ENCODE measurements at regions not wholly inside any gene's neighbourhood (a gene's known extent, or its start where the extent isn't known, plus 50 kb on each side); places are given as distances from the start of the nearest gene placed in this dataset.

DNA sequence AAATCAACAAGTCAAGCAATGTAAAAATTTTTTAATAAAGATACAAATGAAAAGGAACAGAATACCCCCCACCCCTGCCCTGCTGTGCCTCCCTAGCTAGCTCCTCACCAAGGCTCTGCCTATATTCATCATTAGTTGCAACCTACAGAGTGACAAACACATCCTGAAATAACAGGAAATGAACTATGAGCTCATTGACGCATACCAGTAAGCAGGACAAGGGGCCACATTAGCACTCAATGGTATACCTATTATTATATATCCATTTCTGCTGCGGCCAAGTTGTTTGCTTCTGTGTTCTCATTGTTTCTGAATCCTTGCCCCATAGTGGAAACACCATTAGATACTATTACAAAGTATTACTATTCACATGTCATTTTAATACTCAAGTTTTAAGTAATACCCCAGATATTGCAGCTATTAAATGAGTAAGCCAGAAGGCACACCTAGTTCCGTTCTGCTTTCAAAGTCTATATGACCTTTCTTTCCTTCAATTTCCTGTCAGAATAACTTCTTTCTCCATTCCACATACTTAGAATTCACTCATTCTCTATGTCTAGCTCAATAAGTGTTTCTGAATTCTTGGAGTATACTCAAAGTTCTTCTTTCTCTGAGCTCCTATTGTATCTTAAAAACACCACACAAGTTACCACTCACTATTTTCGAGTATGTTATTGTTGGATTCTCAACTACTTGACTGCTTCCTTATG lies 1214.9 kb downstream of the PLA2G4A start:
- H3K4me1 Mint-ChIP-seq = no peaks in the 10 kb centered on the region
- no peak overlapping the region for H3K27ac Mint-ChIP-seq
- no peaks in the 10 kb centered on the region for H3K27me3 Mint-ChIP-seq
- no peak overlapping the region for H3K4me3 Mint-ChIP-seq
- ATAC-seq (no peak), DNase-seq (no peak)
- no peaks in the 10 kb centered on the region for H3K9me3 ChIP-seq (ENCODE audit: control insufficient read depth, low read length, poor library complexity, severe bottlenecking)
- H3K36me3 Mint-ChIP-seq (ENCODE audit: low read depth) = no peaks in the 10 kb centered on the region

DNA sequence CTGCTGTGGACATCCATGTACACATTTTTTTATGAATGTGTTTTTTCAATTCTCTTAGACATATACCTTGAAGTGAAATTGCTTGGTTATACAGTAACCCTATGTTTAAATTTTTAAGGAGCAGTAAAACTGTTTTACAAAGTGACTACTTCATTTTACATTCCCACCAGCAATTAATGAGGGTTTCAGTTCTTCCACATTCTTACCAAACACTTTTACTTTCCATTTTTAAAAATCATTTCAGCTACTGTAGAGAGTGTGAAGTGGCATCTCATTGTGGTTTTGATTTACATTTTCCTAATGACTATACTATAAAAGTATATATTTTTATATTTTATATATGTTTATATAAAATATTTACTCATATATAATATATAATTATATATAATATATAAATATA lies 1221.5 kb downstream of the PLA2G4A start:
- no peak overlapping the region for H3K4me3 Mint-ChIP-seq
- H3K9me3 ChIP-seq (ENCODE audit: control insufficient read depth, low read length, poor library complexity, severe bottlenecking) = no peaks in the 10 kb centered on the region
- no peaks in the 10 kb centered on the region for H3K27me3 Mint-ChIP-seq
- DNase-seq (no peak), ATAC-seq (no peak)
- H3K27ac Mint-ChIP-seq = no peak overlapping the region
- H3K4me1 Mint-ChIP-seq = no peaks in the 10 kb centered on the region
- no peaks in the 10 kb centered on the region for H3K36me3 Mint-ChIP-seq (ENCODE audit: low read depth)

DNA sequence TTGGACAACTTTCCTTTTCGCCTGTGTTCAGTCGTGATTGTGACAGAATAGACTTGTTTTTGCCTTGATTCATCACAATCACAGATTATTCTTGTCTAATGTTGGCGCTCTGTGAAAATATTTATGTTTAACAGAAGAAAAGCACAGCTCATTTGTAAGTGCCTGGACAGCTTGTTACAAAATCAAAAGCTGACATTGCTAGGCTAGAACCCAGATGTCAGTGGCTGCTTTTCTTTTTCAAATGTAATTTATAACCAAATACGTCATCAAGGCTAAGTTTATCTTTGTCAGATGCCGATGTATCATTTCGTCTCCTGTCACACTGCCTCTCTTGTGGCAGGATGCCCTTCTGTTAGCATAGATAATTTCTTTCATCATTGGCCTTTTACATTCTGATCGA lies 1227.3 kb downstream of the PLA2G4A start:
- no peak overlapping the region for H3K4me3 Mint-ChIP-seq
- no peaks in the 10 kb centered on the region for H3K27me3 Mint-ChIP-seq

DNA sequence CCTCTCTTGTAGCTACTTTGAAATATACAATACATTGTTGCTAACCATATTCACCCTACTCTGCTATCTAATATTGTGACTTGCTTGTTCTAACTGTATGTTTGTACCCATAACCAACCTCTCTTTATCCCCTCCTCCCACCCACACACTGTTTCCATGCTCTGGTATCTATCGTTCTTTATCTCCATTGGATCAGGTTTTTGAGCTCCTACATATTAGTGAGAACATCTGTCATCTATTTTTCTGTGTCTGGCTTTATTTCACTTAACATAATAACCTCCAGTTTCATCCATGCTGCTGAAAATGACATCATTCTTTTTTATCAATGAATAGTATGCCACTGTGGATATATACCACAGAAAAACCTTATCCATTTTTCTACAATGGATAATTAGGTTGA lies 1230.1 kb downstream of the PLA2G4A start:
- H3K4me1 Mint-ChIP-seq = no peaks in the 10 kb centered on the region
- ATAC-seq (no peak), DNase-seq (no peak)
- no peak overlapping the region for H3K27ac Mint-ChIP-seq
- H3K4me3 Mint-ChIP-seq = no peak overlapping the region
- no peaks in the 10 kb centered on the region for H3K27me3 Mint-ChIP-seq
- H3K9me3 ChIP-seq (ENCODE audit: control insufficient read depth, low read length, poor library complexity, severe bottlenecking) = no peaks in the 10 kb centered on the region
- no peaks in the 10 kb centered on the region for H3K36me3 Mint-ChIP-seq (ENCODE audit: low read depth)

More for the DNA sequence above, 1227.3 kb downstream of the PLA2G4A start:
- Mint-ChIP-seq H3K27ac (no peak overlapping the region), H3K36me3 (ENCODE audit: low read depth) (no peaks in the 10 kb centered on the region), H3K4me1 (no peaks in the 10 kb centered on the region)
- H3K9me3 ChIP-seq (ENCODE audit: control insufficient read depth, low read length, poor library complexity, severe bottlenecking) = no peaks in the 10 kb centered on the region
- no peak for ATAC-seq
- DNase-seq = no peak

DNA sequence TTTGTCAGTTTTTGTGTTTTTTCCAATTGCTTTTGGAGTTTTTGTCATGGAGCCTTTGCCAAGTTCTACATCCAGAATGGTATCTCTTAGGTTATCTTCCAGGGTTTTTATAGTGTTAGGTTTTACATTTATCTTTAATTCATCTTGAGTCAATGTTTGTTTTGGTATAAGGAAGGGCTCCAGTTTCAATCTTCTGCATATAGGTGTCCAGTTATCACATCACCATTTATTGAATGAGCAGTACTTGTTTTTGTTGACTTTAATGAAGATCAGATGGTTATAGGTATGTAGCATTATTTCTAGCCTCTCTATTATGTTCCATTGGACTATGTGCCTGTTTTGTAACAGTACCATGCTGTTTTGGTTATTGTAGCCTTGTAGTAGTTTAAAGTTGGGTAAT lies 1233.1 kb downstream of the PLA2G4A start:
- no peaks in the 10 kb centered on the region for H3K36me3 Mint-ChIP-seq (ENCODE audit: low read depth)
- H3K27ac Mint-ChIP-seq = no peak overlapping the region
- no peaks in the 10 kb centered on the region for H3K27me3 Mint-ChIP-seq
- H3K4me3 Mint-ChIP-seq = no peak overlapping the region
- no peak for DNase-seq
- H3K9me3 ChIP-seq (ENCODE audit: control insufficient read depth, low read length, poor library complexity, severe bottlenecking) = no peaks in the 10 kb centered on the region
- ATAC-seq = no peak
- no peaks in the 10 kb centered on the region for H3K4me1 Mint-ChIP-seq

DNA sequence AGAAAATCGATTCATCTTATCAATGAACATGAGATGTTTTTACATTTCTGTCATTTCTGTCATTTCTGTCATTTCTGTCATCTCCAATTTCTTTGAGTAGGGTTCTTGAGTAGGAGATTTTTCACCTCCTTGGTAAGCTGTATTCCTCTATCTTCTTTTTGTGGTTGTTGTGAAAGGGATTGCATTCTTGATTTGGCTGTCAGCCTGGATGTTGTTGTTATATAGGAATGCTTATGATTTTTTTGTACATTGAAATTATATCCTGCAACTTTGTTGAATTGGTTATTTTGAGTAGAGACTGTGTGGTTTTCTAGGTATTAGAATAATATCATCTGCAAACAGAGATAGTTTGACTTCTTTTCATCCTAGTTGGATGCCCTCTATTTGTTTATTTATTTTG lies 1233.7 kb downstream of the PLA2G4A start:
- DNase-seq (no peak), ATAC-seq (no peak)
- no peaks in the 10 kb centered on the region for H3K4me1 Mint-ChIP-seq
- H3K4me3 Mint-ChIP-seq = no peak overlapping the region
- no peaks in the 10 kb centered on the region for H3K9me3 ChIP-seq (ENCODE audit: control insufficient read depth, low read length, poor library complexity, severe bottlenecking)
- no peak overlapping the region for H3K27ac Mint-ChIP-seq
- no peaks in the 10 kb centered on the region for H3K27me3 Mint-ChIP-seq
- H3K36me3 Mint-ChIP-seq (ENCODE audit: low read depth) = no peaks in the 10 kb centered on the region

DNA sequence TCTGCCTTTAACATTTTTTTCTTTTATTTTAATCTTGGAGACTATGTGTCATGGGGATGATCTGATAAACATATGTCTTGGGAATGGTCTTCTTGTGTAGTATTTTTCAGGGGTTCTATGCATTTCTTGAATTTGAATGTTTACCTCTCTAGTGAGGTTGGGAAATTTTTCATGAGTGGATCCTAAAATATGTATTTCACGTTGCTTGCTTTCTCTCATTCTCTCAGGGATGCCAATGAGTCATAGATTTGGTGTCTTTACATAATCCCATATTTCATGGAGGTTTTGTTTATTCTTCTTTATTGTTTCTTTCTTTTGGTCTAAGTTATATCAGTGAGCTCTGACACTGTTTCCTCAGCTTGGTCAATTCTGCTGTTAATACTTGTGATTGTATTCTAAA lies 1237.2 kb downstream of the PLA2G4A start:
- H3K9me3 ChIP-seq (ENCODE audit: control insufficient read depth, low read length, poor library complexity, severe bottlenecking) = no peaks in the 10 kb centered on the region
- Mint-ChIP-seq H3K27me3 (no peaks in the 10 kb centered on the region), H3K4me3 (no peak overlapping the region), H3K27ac (no peak overlapping the region), H3K4me1 (no peaks in the 10 kb centered on the region), H3K36me3 (ENCODE audit: low read depth) (no peaks in the 10 kb centered on the region)
- ATAC-seq = no peak
- no peak for DNase-seq

DNA sequence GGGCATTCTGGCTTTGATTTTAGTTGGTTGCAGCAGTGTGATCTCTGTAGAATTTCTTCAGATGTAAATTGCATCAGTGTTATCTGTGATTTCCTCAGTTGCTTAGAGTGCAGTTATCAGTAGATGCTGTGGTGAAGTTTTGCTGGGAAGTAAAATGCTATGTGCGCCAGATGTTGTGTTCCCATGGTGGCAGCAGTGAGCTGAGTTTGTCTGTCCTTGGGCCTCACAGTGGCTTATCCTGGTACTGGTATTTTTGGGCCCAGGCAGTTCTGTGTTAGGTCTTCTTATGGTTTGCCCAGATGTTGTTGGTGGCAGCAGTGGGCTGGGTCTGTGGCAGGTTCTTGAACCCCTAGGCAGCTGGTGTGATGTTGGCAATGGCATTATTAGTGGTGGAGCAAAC lies 1242.1 kb downstream of the PLA2G4A start:
- no peaks in the 10 kb centered on the region for H3K27me3 Mint-ChIP-seq
- DNase-seq = no peak
- no peak overlapping the region for H3K4me3 Mint-ChIP-seq

DNA sequence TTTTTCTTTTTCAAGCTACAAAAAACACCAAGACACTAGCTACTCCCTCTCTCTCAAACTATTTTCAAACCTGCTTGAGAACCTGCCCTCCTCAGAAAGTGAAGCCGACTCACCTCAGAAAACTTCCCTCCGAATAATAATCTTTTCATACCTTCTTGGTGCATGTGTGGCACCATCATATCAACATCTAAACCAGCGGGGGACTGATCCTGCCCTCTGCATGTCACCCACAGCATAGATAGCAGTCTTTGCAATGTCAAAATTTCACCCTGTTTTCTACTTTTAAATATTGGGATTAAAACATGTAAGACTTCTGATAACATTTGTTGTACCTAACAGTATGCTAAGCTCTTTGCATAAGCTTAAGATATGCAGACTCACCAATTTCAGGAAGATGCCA lies 1260.3 kb downstream of the PLA2G4A start:
- DNase-seq = no peak
- H3K9me3 ChIP-seq (ENCODE audit: control insufficient read depth, low read length, poor library complexity, severe bottlenecking) = no peaks in the 10 kb centered on the region
- Mint-ChIP-seq H3K36me3 (ENCODE audit: low read depth) (no peaks in the 10 kb centered on the region), H3K27me3 (no peaks in the 10 kb centered on the region), H3K4me3 (no peak overlapping the region), H3K27ac (no peak overlapping the region), H3K4me1 (no peaks in the 10 kb centered on the region)
- ATAC-seq = no peak

More for the DNA sequence above, 1242.1 kb downstream of the PLA2G4A start:
- no peak for ATAC-seq
- H3K9me3 ChIP-seq (ENCODE audit: control insufficient read depth, low read length, poor library complexity, severe bottlenecking) = no peaks in the 10 kb centered on the region
- Mint-ChIP-seq H3K27ac (no peak overlapping the region), H3K4me1 (no peaks in the 10 kb centered on the region), H3K36me3 (ENCODE audit: low read depth) (no peaks in the 10 kb centered on the region)

DNA sequence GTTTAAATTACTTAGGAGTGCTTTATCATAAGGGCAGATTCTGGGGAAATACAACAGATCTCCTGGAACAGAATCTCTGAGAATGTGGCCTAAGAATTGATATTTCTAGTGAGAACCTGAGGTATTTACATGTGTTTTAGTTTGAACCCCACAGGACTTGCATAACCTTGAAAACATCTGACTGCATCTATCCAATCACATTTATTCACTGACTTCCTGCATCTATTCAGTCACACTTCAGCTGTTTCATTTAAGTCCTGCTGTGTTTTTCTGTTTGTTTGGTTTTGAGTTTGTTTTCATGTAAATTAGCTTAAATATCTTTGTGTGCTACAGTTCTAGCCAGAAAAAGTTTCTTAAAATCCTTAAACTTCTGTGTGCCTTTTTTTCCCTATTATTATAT lies 1260.7 kb downstream of the PLA2G4A start:
- H3K36me3 Mint-ChIP-seq (ENCODE audit: low read depth) = no peaks in the 10 kb centered on the region
- no peak overlapping the region for H3K4me3 Mint-ChIP-seq
- H3K9me3 ChIP-seq (ENCODE audit: control insufficient read depth, low read length, poor library complexity, severe bottlenecking) = no peaks in the 10 kb centered on the region
- ATAC-seq = no peak
- DNase-seq = no peak
- no peaks in the 10 kb centered on the region for H3K4me1 Mint-ChIP-seq
- no peak overlapping the region for H3K27ac Mint-ChIP-seq
- no peaks in the 10 kb centered on the region for H3K27me3 Mint-ChIP-seq

DNA sequence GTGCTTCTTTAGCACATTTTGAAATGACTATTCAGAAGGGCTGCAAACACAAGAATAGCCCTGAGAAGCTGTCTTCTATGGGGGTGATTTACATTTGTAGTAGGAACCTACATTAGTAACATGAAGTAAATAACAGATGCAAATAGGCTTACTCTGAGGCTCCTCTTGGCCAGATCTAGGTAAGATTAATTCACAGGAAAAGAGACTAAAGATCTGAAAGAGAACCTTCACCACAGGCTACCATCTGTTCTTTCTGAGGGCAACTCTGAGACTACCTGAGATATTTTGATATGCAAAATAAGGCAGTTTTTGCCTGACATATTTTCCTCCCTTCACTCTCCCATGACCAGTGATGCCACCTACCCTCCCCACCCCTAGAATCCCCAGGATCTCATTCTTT lies 1267.8 kb downstream of the PLA2G4A start:
- Mint-ChIP-seq H3K27ac (no peak overlapping the region), H3K4me1 (no peaks in the 10 kb centered on the region)
- H3K9me3 ChIP-seq (ENCODE audit: control insufficient read depth, low read length, poor library complexity, severe bottlenecking) = no peaks in the 10 kb centered on the region

DNA sequence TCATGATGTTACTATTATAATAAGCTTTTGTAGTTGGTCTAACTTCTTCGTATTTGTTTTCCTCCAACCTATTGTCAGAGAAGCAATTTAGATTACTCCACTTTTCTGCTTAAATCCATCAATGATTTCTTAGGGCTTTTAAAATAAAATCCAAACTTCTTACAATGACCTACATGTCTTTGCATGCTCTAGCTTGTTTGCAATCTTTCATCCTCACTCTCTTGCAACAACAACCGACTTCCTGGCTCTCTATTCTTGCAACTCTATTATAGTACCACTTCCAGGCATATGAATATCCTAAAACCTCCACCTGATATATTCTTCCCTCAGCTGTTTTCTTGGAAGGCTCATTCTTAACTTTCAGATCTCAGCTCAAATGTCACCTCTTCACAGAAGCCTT lies 1288.7 kb downstream of the PLA2G4A start:
- no peaks in the 10 kb centered on the region for H3K9me3 ChIP-seq (ENCODE audit: control insufficient read depth, low read length, poor library complexity, severe bottlenecking)
- Mint-ChIP-seq H3K27ac (no peak overlapping the region), H3K36me3 (ENCODE audit: low read depth) (no peaks in the 10 kb centered on the region), H3K4me3 (no peak overlapping the region), H3K4me1 (no peaks in the 10 kb centered on the region), H3K27me3 (no peaks in the 10 kb centered on the region)
- DNase-seq (no peak), ATAC-seq (no peak)

More for the DNA sequence above, 1267.8 kb downstream of the PLA2G4A start:
- ATAC-seq = no peak
- no peaks in the 10 kb centered on the region for H3K36me3 Mint-ChIP-seq (ENCODE audit: low read depth)
- no peaks in the 10 kb centered on the region for H3K27me3 Mint-ChIP-seq
- DNase-seq = no peak
- no peak overlapping the region for H3K4me3 Mint-ChIP-seq

DNA sequence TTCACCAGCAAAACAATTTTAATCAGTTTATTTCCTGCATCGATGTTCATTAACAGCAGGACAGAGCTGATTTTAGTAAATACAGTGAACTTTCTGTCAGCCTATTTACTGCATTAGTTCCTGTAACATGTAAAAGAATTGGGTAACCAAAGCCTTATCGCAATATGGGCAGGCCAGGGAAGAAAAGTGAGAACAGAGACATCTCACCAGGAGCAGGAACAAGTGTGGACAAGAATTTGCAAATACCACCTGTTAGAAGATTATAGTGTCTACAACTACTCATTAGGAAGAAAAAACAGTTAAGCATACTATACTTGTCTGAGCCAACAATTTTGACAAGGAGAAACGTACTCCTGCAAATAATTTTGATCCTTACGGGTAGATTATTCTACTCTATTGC lies 1293.9 kb downstream of the PLA2G4A start:
- H3K36me3 Mint-ChIP-seq (ENCODE audit: low read depth) = no peaks in the 10 kb centered on the region
- H3K4me3 Mint-ChIP-seq = no peak overlapping the region
- H3K9me3 ChIP-seq (ENCODE audit: control insufficient read depth, low read length, poor library complexity, severe bottlenecking) = peaks cover 3% of the 10 kb centered on the region
- H3K27me3 Mint-ChIP-seq = no peaks in the 10 kb centered on the region
- H3K4me1 Mint-ChIP-seq = no peaks in the 10 kb centered on the region
- DNase-seq (no peak), ATAC-seq (no peak)
- H3K27ac Mint-ChIP-seq = no peak overlapping the region

DNA sequence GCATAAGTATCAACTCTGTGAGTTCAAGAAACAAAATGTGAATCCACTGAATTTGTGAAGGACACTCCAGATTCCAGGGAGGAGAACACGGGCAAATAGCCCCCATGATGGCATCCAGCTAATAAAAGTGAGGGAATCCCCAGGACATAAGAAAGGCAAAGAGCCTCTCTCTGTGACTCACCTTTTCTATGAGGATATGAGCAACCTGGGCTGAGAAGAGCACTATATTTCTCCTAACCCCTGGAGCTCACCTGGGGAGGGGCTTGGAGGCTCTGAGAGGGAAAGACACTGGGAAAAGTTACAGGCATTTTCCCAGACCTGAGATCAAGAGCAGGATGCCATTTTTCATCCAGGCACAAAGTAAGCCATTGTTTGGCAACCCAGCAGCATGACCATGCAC lies 1298.8 kb downstream of the PLA2G4A start:
- H3K36me3 Mint-ChIP-seq (ENCODE audit: low read depth) = no peaks in the 10 kb centered on the region
- ATAC-seq (no peak), DNase-seq (no peak)
- no peak overlapping the region for H3K27ac Mint-ChIP-seq
- H3K27me3 Mint-ChIP-seq = no peaks in the 10 kb centered on the region
- peaks cover 3% of the 10 kb centered on the region for H3K9me3 ChIP-seq (ENCODE audit: control insufficient read depth, low read length, poor library complexity, severe bottlenecking)
- H3K4me3 Mint-ChIP-seq = no peak overlapping the region
- no peaks in the 10 kb centered on the region for H3K4me1 Mint-ChIP-seq

Measured in T-helper 17 cell (primary cell).